ENCODE measurements at regions not wholly inside any gene's neighbourhood (a gene's known extent, or its start where the extent isn't known, plus 50 kb on each side); places are given as distances from the start of the nearest gene placed in this dataset.
"Not testable (repeated sequence)": the region's sequence is repeated elsewhere in the genome, so short reads cannot be mapped to it uniquely, and the experiment has no call there.

- no peak overlapping the region for H3K27ac Mint-ChIP-seq
- H3K4me3 Mint-ChIP-seq = no peak overlapping the region
These were observed 87.0 kb downstream of the PLSCR2 start for GRCh38 chr3:146382386-146382785.

DNA sequence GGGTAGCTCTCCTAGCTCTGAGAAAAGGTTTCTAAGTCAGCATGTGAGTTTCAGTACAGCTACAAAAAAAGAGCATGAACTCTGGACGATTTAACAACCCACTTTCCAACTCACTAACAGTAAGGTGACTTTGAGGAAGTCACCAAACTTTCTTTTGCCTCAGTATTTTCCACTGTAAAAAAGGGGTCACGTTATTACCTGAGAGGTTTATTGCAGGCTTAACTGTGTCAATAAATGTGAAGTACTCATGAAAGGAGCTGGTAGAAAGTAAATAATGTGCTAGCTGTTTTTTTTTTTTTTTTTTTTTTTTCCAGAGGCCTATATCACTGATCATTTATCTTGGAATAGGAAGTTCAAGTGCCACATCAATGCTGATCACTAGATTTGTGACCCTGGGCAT lies 89.3 kb downstream of the PLSCR2 start:
- peaks cover 11% of the 10 kb centered on the region for H3K27me3 Mint-ChIP-seq
- H3K9me3 Mint-ChIP-seq = no peaks in the 10 kb centered on the region
- ATAC-seq (no peak), DNase-seq (no peak)
- no peaks in the 10 kb centered on the region for H3K4me1 Mint-ChIP-seq
- no peak overlapping the region for H3K27ac Mint-ChIP-seq
- no peak overlapping the region for H3K4me3 Mint-ChIP-seq

More at GRCh38 chr3:146382386-146382785, 87.0 kb downstream of the PLSCR2 start:
- Mint-ChIP-seq H3K4me1 (no peaks in the 10 kb centered on the region), H3K27me3 (peaks cover 11% of the 10 kb centered on the region), H3K9me3 (no peaks in the 10 kb centered on the region)
- DNase-seq (no peak), ATAC-seq (no peak)

DNA sequence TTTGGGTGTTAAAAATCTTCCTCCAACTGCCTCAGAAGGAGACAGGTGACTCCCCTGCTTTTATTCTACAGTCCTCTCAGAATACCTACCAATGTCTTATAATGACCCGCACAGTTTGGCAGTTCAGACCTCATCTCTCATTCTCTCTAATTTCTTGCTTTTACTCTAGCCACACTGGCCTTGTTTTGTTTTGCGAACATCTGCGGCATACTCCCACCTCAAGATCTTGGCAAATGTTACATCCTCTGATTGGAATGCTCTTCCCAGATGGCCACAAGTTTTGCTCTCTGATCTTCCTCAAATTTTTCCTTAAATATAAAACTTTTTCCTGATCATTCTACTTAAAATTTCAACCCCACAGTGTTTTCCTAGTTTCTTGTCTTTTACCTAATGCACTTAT lies 94.1 kb downstream of the PLSCR2 start:
- no peaks in the 10 kb centered on the region for H3K4me1 Mint-ChIP-seq

DNA sequence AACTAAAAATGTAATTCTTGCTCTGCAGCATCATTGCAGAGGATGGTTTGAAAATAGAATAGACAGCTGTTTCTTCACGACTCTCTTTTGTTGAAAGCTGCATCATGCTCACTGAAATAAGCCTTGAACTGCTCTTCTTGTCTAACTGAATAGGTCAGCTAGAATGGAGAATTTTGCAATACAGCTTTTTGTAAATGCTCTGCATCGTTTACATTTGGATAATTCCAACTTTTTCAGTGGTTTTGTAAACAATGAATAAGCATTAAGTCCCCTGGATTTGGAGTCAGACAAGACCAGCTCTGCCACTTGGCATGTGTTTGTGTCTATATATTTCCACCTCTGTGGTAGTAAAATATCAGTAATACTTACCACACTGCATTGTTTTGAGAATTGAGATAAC lies 95.2 kb downstream of the PLSCR2 start:
- H3K27ac Mint-ChIP-seq = no peak overlapping the region
- no peak overlapping the region for H3K4me3 Mint-ChIP-seq
- ATAC-seq = no peak
- peaks cover 0 to 17% of the 10 kb centered on the region in 2 donors for H3K9me3 Mint-ChIP-seq
- no peak for DNase-seq
- no peaks in the 10 kb centered on the region for H3K4me1 Mint-ChIP-seq
- H3K27me3 Mint-ChIP-seq = peaks cover 11% of the 10 kb centered on the region

More for the DNA sequence above, 94.1 kb downstream of the PLSCR2 start:
- DNase-seq = no peak
- Mint-ChIP-seq H3K27ac (no peak overlapping the region), H3K9me3 (peaks cover 0 to 17% of the 10 kb centered on the region in 2 donors), H3K27me3 (peaks cover 11% of the 10 kb centered on the region), H3K4me3 (no peak overlapping the region)
- no peak for ATAC-seq

DNA sequence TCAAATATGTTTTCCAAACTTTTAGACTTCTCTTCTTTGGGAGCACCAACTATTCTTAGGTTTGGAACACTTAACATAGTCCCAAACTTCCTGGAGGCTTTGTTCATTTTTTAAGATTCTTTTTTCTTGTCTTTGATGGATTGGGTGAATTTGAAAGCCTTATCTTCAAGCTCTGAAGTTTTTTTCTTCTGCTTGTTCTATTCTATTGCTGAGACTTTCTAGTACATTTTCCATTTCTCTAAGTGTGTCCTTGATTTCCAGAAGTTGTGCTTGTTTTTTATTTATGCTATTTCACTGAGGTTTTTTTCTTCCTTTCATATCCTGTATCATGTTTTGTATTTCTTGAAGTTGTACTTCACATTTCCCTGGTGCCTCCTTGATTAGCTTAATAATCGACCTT lies 97.5 kb downstream of the PLSCR2 start:
- no peak overlapping the region for H3K4me3 Mint-ChIP-seq

GRCh38 chr3:146368882-146369523 lies 100.4 kb downstream of the PLSCR2 start:
- no peaks in the 10 kb centered on the region for H3K4me1 Mint-ChIP-seq
- H3K4me3 Mint-ChIP-seq = no peak overlapping the region
- no peaks in the 10 kb centered on the region for H3K27me3 Mint-ChIP-seq
- DNase-seq (no peak), ATAC-seq (no peak)
- no peak overlapping the region for H3K27ac Mint-ChIP-seq
- peaks cover 0 to 17% of the 10 kb centered on the region in 2 donors for H3K9me3 Mint-ChIP-seq

More for the DNA sequence above, 97.5 kb downstream of the PLSCR2 start:
- peaks cover 0 to 17% of the 10 kb centered on the region in 2 donors for H3K9me3 Mint-ChIP-seq
- H3K27me3 Mint-ChIP-seq = no peaks in the 10 kb centered on the region
- DNase-seq = no peak
- H3K27ac Mint-ChIP-seq = no peak overlapping the region
- ATAC-seq = no peak
- H3K4me1 Mint-ChIP-seq = no peaks in the 10 kb centered on the region

DNA sequence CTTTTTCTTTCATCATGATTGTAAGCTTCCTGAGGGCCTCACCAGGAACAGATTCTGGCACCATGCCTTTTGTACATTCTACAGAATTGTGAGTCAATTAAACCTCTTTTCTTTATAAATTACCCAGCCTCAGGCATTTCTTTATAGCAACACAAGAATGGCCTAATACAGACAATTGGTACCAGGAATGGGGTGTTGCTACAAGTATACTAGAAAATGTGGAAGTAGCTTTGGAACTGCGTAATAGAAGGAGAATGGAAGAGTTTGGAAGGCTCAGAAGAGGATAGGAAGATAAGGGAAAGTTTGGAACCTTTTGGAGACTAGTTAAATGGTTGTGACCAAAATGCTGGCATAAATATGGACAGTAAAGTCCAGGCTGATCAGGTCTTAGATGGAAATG lies 108.9 kb upstream of the PLSCR4 start:
- ATAC-seq (no peak), DNase-seq (no peak)
- Mint-ChIP-seq H3K9me3 (peaks cover 3 to 17% of the 10 kb centered on the region in 2 donors), H3K27ac (no peak overlapping the region), H3K27me3 (no peaks in the 10 kb centered on the region), H3K4me1 (no peaks in the 10 kb centered on the region), H3K4me3 (no peak overlapping the region)

DNA sequence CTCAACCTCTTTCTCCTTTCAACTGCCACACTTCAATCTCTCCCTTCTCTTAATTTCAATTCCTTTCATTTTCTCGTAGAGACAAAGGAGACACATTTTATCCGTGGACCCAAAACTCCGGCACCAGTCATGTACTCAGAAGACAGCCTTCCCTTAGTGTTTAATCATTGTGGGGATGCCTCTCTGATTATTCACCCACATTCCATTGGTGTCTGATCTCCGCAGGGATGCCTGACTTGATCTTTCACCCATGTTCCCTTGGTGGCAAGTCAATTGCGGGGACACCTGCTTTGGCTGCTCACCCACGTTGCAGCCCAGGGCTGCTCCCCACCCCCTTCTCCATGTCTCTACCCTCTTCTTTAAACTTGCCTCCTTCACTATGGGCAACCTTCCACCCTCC lies 103.5 kb upstream of the PLSCR4 start:
- ATAC-seq, H3K27me3 Mint-ChIP-seq, DNase-seq, H3K4me3 Mint-ChIP-seq, H3K4me1 Mint-ChIP-seq, H3K27ac Mint-ChIP-seq: not testable (repeated sequence)
- H3K9me3 Mint-ChIP-seq = peaks cover 4 to 13% of the 10 kb centered on the region in 2 donors

DNA sequence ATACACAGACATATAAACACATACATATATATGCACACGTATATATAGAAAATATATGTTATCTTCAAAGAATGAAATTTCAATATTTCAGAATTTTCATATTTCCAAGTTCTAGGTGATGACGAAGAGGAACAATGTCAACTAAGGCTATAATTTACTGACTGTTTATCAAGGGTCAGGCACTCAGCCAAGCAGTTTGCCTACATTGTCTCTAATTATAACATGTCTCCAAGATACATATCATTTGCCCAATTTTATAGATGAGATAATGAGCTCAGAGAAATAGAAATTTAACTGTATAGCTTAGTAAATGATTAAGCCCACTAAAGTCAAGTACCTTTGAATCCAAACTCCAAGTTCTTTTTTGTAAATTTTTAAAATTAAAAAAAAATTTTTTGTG lies 99.9 kb upstream of the PLSCR4 start:
- H3K4me3 Mint-ChIP-seq = no peak overlapping the region
- ATAC-seq (no peak), DNase-seq (no peak)
- peaks cover 4 to 13% of the 10 kb centered on the region in 2 donors for H3K9me3 Mint-ChIP-seq
- no peak overlapping the region for H3K27ac Mint-ChIP-seq
- H3K4me1 Mint-ChIP-seq = no peaks in the 10 kb centered on the region
- no peaks in the 10 kb centered on the region for H3K27me3 Mint-ChIP-seq

GRCh38 chr3:146345900-146346299 lies 95.0 kb upstream of the PLSCR4 start:
- Mint-ChIP-seq H3K4me1 (no peaks in the 10 kb centered on the region), H3K27ac (no peak overlapping the region), H3K4me3 (no peak overlapping the region), H3K27me3 (no peaks in the 10 kb centered on the region), H3K9me3 (no peaks in the 10 kb centered on the region)
- DNase-seq (no peak), ATAC-seq (no peak)

DNA sequence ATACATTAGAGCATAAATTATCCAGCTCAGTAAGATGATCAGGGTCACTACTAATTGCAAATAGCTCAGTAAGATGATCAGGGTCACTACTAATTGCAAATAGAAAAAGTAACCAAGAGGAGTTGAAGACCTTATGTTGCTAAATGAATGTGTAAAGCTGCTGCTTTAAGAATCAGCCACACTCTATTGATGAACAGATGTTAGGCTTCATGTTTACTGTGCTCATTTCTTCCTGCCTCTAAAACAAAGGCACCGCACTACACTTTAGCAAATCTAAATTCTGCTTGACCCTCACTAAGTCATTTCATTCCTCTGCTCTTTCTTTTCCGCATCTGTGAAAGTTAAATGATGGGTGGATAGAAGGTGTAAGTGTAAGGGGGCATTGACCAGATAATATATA lies 92.6 kb upstream of the PLSCR4 start:
- H3K4me1 Mint-ChIP-seq = no peaks in the 10 kb centered on the region
- no peak overlapping the region for H3K4me3 Mint-ChIP-seq
- no peak overlapping the region for H3K27ac Mint-ChIP-seq
- DNase-seq = no peak
- H3K27me3 Mint-ChIP-seq = no peaks in the 10 kb centered on the region
- no peak for ATAC-seq
- no peaks in the 10 kb centered on the region for H3K9me3 Mint-ChIP-seq

GRCh38 chr3:146342989-146343388 lies 92.1 kb upstream of the PLSCR4 start:
- Mint-ChIP-seq H3K4me3 (no peak overlapping the region), H3K4me1 (no peaks in the 10 kb centered on the region), H3K27ac (no peak overlapping the region), H3K27me3 (no peaks in the 10 kb centered on the region), H3K9me3 (no peaks in the 10 kb centered on the region)
- ATAC-seq = no peak
- no peak for DNase-seq

GRCh38 chr3:146339349-146339748 lies 88.4 kb upstream of the PLSCR4 start:
- H3K4me1 Mint-ChIP-seq = no peaks in the 10 kb centered on the region
- no peaks in the 10 kb centered on the region for H3K9me3 Mint-ChIP-seq
- no peak overlapping the region for H3K4me3 Mint-ChIP-seq
- no peak for DNase-seq
- no peak overlapping the region for H3K27ac Mint-ChIP-seq
- ATAC-seq = no peak
- H3K27me3 Mint-ChIP-seq = no peaks in the 10 kb centered on the region

- Mint-ChIP-seq H3K27ac (no peak overlapping the region), H3K4me3 (no peak overlapping the region), H3K4me1 (no peaks in the 10 kb centered on the region), H3K27me3 (no peaks in the 10 kb centered on the region), H3K9me3 (no peaks in the 10 kb centered on the region)
- no peak for ATAC-seq
- no peak for DNase-seq
These were observed 87.1 kb upstream of the PLSCR4 start for GRCh38 chr3:146337991-146338390.

GRCh38 chr3:146335386-146335785 lies 84.5 kb upstream of the PLSCR4 start:
- Mint-ChIP-seq H3K4me1 (no peaks in the 10 kb centered on the region), H3K27ac (no peak overlapping the region), H3K4me3 (no peak overlapping the region), H3K27me3 (no peaks in the 10 kb centered on the region), H3K9me3 (no peaks in the 10 kb centered on the region)
- DNase-seq (no peak), ATAC-seq (no peak)

DNA sequence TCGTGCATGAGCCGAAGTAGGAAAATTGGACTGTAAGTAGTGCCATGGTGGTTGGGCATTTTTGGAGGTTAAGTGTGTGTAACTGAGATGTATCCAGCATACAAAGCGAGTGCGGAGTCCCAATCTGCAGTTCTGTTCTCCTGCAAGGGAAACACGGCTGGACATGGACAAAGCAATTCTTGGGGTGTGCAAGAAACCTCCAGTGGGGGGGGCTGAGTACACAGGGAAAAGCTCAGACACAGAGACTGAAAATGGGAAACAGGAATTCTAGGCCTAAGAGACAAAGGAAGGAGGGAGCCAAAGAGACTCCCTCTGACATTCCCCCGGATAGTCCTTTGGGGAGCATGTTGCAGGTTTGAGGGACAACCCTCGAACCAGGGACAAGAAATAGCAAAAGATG lies 83.2 kb upstream of the PLSCR4 start:
- H3K27me3 Mint-ChIP-seq = peaks cover 3% of the 10 kb centered on the region
- DNase-seq (no peak), ATAC-seq (no peak)
- no peaks in the 10 kb centered on the region for H3K9me3 Mint-ChIP-seq
- no peak overlapping the region for H3K27ac Mint-ChIP-seq
- no peak overlapping the region for H3K4me3 Mint-ChIP-seq
- no peaks in the 10 kb centered on the region for H3K4me1 Mint-ChIP-seq

- no peak overlapping the region for H3K27ac Mint-ChIP-seq
- no peak overlapping the region for H3K4me3 Mint-ChIP-seq
- H3K9me3 Mint-ChIP-seq = no peaks in the 10 kb centered on the region
- no peak for DNase-seq
- H3K27me3 Mint-ChIP-seq = peaks cover 13% of the 10 kb centered on the region
- no peak for ATAC-seq
- H3K4me1 Mint-ChIP-seq = no peaks in the 10 kb centered on the region
These were observed 81.1 kb upstream of the PLSCR4 start for GRCh38 chr3:146331967-146332366.
